ENCODE measurements at regions not wholly inside any gene's neighbourhood (a gene's known extent, or its start where the extent isn't known, plus 50 kb on each side); places are given as distances from the start of the nearest gene placed in this dataset.

DNA sequence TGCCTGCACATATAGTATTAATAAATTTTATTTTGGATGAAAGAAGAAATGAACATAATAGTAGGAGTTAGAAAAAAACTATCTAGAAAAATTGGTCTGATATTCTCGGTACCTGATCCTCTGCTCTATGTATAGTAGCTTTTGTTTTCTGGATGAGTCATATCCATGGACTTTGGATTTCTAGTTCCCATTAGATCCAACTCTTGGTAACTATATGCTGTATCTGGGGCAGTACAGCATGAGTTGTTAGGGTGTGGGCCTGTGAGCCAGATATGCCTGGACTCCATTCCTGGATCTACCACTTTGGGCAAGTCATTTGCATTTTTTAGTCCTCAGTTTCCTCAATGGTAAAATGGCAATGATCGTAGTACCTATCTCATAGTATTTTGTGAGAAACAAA lies 372.2 kb upstream of the PKN2 start (continued):
- TF ChIP-seq TCF4 (CRISPR knock-in tag; IDR thresholded peaks at IDR 0.05; ENCODE audit: borderline replicate concordance) (no peak), GLIS3 (CRISPR knock-in tag; IDR thresholded peaks at IDR 0.05) (no peak), CSDC2 (CRISPR knock-in tag; IDR thresholded peaks at IDR 0.05) (no peak), ZC3H10 (CRISPR knock-in tag; IDR thresholded peaks at IDR 0.05) (no peak), TOX (CRISPR knock-in tag; IDR thresholded peaks at IDR 0.05; ENCODE audit: borderline replicate concordance) (no peak), ZNF565 (CRISPR knock-in tag; conservative IDR thresholded peaks at IDR 0.05; ENCODE audit: low read depth) (no peak), ARNTL (CRISPR knock-in tag; IDR thresholded peaks at IDR 0.05; ENCODE audit: borderline replicate concordance, low read depth) (no peak), ISL1 (CRISPR knock-in tag; IDR thresholded peaks at IDR 0.05) (no peak), OSR1 (CRISPR knock-in tag; IDR thresholded peaks at IDR 0.05) (no peak), ZNF70 (CRISPR knock-in tag; IDR thresholded peaks at IDR 0.05) (no peak), ZNF8 (CRISPR knock-in tag; IDR thresholded peaks at IDR 0.05) (no peak), ZFP30 (CRISPR knock-in tag; IDR thresholded peaks at IDR 0.05) (no peak)
- TF ChIP-seq, protein P1, sequence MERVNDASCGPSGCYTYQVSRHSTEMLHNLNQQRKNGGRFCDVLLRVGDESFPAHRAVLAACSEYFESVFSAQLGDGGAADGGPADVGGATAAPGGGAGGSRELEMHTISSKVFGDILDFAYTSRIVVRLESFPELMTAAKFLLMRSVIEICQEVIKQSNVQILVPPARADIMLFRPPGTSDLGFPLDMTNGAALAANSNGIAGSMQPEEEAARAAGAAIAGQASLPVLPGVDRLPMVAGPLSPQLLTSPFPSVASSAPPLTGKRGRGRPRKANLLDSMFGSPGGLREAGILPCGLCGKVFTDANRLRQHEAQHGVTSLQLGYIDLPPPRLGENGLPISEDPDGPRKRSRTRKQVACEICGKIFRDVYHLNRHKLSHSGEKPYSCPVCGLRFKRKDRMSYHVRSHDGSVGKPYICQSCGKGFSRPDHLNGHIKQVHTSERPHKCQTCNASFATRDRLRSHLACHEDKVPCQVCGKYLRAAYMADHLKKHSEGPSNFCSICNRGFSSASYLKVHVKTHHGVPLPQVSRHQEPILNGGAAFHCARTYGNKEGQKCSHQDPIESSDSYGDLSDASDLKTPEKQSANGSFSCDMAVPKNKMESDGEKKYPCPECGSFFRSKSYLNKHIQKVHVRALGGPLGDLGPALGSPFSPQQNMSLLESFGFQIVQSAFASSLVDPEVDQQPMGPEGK (CRISPR knock-in tag; IDR thresholded peaks at IDR 0.05; ENCODE audit: borderline replicate concordance): no peak

DNA sequence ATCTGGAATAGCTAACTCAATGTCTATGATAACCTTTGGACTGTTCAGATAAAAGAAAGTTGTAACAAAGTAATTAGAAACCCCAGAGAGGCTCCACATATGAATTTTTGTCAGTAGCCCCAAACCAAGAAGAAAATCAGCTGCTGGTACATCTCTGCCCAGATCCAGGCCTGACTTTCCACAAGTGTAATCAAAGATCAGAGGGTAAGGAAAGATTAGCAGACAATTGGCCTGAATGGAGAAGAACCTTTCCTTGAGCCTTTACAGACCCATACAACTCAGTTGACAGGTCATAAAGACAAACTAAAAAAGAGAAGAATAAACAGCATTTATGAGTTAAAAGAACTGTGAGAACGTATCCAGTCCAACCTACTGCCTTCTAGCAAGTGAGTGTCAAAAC lies 366.7 kb upstream of the PKN2 start:
- no peak for ATAC-seq
- TF ChIP-seq CSDC2 (CRISPR knock-in tag; IDR thresholded peaks at IDR 0.05): no peak
- TF ChIP-seq ZNF565 (CRISPR knock-in tag; conservative IDR thresholded peaks at IDR 0.05; ENCODE audit: low read depth): no peak
- TF ChIP-seq ZNF8 (CRISPR knock-in tag; IDR thresholded peaks at IDR 0.05): no peak
- TF ChIP-seq ZC3H10 (CRISPR knock-in tag; IDR thresholded peaks at IDR 0.05): no peak
- no peak for TF ChIP-seq ZFP30 (CRISPR knock-in tag; IDR thresholded peaks at IDR 0.05)
- TF ChIP-seq, protein P1 (CRISPR knock-in tag; IDR thresholded peaks at IDR 0.05; ENCODE audit: borderline replicate concordance): no peak
- TF ChIP-seq PPARA (CRISPR knock-in tag; IDR thresholded peaks at IDR 0.05; ENCODE audit: borderline replicate concordance): no peak
- no peak for TF ChIP-seq ARNTL (CRISPR knock-in tag; IDR thresholded peaks at IDR 0.05; ENCODE audit: borderline replicate concordance, low read depth)
- no peak for TF ChIP-seq BACH2 (CRISPR knock-in tag; IDR thresholded peaks at IDR 0.05; ENCODE audit: borderline replicate concordance)
- no peak for TF ChIP-seq SNAI2 (CRISPR knock-in tag; IDR thresholded peaks at IDR 0.05)
- TF ChIP-seq, protein P2, sequence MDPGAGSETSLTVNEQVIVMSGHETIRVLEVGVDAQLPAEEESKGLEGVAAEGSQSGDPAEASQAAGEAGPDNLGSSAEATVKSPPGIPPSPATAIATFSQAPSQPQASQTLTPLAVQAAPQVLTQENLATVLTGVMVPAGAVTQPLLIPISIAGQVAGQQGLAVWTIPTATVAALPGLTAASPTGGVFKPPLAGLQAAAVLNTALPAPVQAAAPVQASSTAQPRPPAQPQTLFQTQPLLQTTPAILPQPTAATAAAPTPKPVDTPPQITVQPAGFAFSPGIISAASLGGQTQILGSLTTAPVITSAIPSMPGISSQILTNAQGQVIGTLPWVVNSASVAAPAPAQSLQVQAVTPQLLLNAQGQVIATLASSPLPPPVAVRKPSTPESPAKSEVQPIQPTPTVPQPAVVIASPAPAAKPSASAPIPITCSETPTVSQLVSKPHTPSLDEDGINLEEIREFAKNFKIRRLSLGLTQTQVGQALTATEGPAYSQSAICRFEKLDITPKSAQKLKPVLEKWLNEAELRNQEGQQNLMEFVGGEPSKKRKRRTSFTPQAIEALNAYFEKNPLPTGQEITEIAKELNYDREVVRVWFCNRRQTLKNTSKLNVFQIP (CRISPR knock-in tag; IDR thresholded peaks at IDR 0.05; ENCODE audit: borderline replicate concordance, low read depth): no peak
- no peak for TF ChIP-seq ESRRG (CRISPR knock-in tag; IDR thresholded peaks at IDR 0.05)
- no peak for TF ChIP-seq ZFP3 (CRISPR knock-in tag; IDR thresholded peaks at IDR 0.05)
- no peak for TF ChIP-seq ISL1 (CRISPR knock-in tag; IDR thresholded peaks at IDR 0.05)
- no peak for TF ChIP-seq RARB (CRISPR knock-in tag; IDR thresholded peaks at IDR 0.05)

DNA sequence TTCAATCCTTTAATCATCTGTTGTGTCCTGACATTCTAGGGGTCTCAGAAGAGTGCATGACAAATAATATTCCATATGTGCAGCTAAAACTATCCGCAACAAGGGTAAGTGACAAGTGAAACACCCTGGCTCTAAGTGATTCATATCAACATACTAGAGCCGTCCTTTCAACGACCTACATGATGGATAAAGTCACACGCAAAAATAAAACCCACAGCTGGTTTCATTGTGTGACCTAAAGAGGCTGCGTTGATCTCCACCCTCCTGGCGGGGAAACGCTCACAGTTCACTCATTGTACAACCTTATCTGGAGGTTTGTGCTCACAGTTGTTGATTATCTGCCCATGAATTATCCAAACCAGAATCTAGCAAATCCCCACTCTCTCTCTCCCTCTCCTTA lies 365.3 kb upstream of the PKN2 start:
- ATAC-seq: no peak; the same call in 2 of the 3 replicates
- TF ChIP-seq SNAI2 (CRISPR knock-in tag; IDR thresholded peaks at IDR 0.05) (no peak), TCF4 (CRISPR knock-in tag; IDR thresholded peaks at IDR 0.05; ENCODE audit: borderline replicate concordance) (no peak), CSDC2 (CRISPR knock-in tag; IDR thresholded peaks at IDR 0.05) (no peak), OSR1 (CRISPR knock-in tag; IDR thresholded peaks at IDR 0.05) (no peak), TOX (CRISPR knock-in tag; IDR thresholded peaks at IDR 0.05; ENCODE audit: borderline replicate concordance) (no peak), RARB (CRISPR knock-in tag; IDR thresholded peaks at IDR 0.05) (no peak), ZC3H10 (CRISPR knock-in tag; IDR thresholded peaks at IDR 0.05) (no peak), ZNF70 (CRISPR knock-in tag; IDR thresholded peaks at IDR 0.05) (no peak), ARNTL (CRISPR knock-in tag; IDR thresholded peaks at IDR 0.05; ENCODE audit: borderline replicate concordance, low read depth) (no peak)
- TF ChIP-seq, protein P3, sequence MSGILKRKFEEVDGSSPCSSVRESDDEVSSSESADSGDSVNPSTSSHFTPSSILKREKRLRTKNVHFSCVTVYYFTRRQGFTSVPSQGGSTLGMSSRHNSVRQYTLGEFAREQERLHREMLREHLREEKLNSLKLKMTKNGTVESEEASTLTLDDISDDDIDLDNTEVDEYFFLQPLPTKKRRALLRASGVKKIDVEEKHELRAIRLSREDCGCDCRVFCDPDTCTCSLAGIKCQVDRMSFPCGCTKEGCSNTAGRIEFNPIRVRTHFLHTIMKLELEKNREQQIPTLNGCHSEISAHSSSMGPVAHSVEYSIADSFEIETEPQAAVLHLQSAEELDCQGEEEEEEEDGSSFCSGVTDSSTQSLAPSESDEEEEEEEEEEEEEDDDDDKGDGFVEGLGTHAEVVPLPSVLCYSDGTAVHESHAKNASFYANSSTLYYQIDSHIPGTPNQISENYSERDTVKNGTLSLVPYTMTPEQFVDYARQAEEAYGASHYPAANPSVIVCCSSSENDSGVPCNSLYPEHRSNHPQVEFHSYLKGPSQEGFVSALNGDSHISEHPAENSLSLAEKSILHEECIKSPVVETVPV (CRISPR knock-in tag; IDR thresholded peaks at IDR 0.05): no peak
- TF ChIP-seq, protein P4, sequence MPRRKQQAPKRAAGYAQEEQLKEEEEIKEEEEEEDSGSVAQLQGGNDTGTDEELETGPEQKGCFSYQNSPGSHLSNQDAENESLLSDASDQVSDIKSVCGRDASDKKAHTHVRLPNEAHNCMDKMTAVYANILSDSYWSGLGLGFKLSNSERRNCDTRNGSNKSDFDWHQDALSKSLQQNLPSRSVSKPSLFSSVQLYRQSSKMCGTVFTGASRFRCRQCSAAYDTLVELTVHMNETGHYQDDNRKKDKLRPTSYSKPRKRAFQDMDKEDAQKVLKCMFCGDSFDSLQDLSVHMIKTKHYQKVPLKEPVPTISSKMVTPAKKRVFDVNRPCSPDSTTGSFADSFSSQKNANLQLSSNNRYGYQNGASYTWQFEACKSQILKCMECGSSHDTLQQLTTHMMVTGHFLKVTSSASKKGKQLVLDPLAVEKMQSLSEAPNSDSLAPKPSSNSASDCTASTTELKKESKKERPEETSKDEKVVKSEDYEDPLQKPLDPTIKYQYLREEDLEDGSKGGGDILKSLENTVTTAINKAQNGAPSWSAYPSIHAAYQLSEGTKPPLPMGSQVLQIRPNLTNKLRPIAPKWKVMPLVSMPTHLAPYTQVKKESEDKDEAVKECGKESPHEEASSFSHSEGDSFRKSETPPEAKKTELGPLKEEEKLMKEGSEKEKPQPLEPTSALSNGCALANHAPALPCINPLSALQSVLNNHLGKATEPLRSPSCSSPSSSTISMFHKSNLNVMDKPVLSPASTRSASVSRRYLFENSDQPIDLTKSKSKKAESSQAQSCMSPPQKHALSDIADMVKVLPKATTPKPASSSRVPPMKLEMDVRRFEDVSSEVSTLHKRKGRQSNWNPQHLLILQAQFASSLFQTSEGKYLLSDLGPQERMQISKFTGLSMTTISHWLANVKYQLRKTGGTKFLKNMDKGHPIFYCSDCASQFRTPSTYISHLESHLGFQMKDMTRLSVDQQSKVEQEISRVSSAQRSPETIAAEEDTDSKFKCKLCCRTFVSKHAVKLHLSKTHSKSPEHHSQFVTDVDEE (CRISPR knock-in tag; IDR thresholded peaks at IDR 0.05): no peak
